GM19025 (cell line): ENCODE measurements at regions not wholly inside any gene's neighbourhood (a gene's known extent, or its start where the extent isn't known, plus 50 kb on each side); places are given as distances from the start of the nearest gene placed in this dataset.
"Not testable (repeated sequence)": the region's sequence is repeated elsewhere in the genome, so short reads cannot be mapped to it uniquely, and the experiment has no call there.

ENCODE experiments used
- ATAC-seq: cut with Tn5 transposase; IDR thresholded peaks from one replicate; pipeline ENCODE4 v1.9.1; 2021; ENCODE audit warnings: mild to moderate bottlenecking, low read depth, moderate library complexity; ENCODE audit not compliant: unreplicated experiment

- ATAC-seq = no peak
These were observed 123.3 kb downstream of the CCER1 start for GRCh38 chr12:90831712-90832111.

GRCh38 chr12:90829044-90829443, 125.9 kb downstream of the CCER1 start:
- no peak for ATAC-seq

GRCh38 chr12:90828621-90829020, 126.4 kb downstream of the CCER1 start:
- ATAC-seq = no peak

- ATAC-seq = no peak
These were observed 127.4 kb downstream of the CCER1 start for GRCh38 chr12:90827567-90827966.

GRCh38 chr12:90826036-90826435, 128.9 kb downstream of the CCER1 start:
- ATAC-seq = no peak

- no peak for ATAC-seq
These were observed 131.1 kb downstream of the CCER1 start for GRCh38 chr12:90823859-90824258.

- no peak for ATAC-seq
These were observed 135.3 kb downstream of the CCER1 start for GRCh38 chr12:90819709-90820108.

GRCh38 chr12:90816353-90817089, 138.5 kb downstream of the CCER1 start:
- no peak for ATAC-seq

GRCh38 chr12:90809940-90810339, 145.0 kb downstream of the CCER1 start:
- no peak for ATAC-seq

- no peak for ATAC-seq
These were observed 146.4 kb downstream of the CCER1 start for GRCh38 chr12:90808568-90808967.

GRCh38 chr12:90802727-90803126, 152.2 kb downstream of the CCER1 start:
- no peak for ATAC-seq

- ATAC-seq = no peak
These were observed 153.2 kb downstream of the CCER1 start for GRCh38 chr12:90801776-90802175.

- ATAC-seq = no peak
These were observed 160.8 kb downstream of the CCER1 start for GRCh38 chr12:90794212-90794611.

- not testable (repeated sequence) for ATAC-seq
These were observed 162.3 kb downstream of the CCER1 start for GRCh38 chr12:90792718-90793117.

- ATAC-seq = no peak
These were observed 163.5 kb downstream of the CCER1 start for GRCh38 chr12:90791445-90791844.

- ATAC-seq = no peak
These were observed 164.2 kb downstream of the CCER1 start for GRCh38 chr12:90790747-90791146.

- no peak for ATAC-seq
These were observed 181.5 kb downstream of the CCER1 start for GRCh38 chr12:90773491-90773890.

- ATAC-seq = no peak
These were observed 184.1 kb downstream of the CCER1 start for GRCh38 chr12:90770861-90771260.

GRCh38 chr12:90757957-90758356, 197.0 kb downstream of the CCER1 start:
- ATAC-seq = no peak

- ATAC-seq = no peak
These were observed 209.8 kb downstream of the CCER1 start for GRCh38 chr12:90745211-90745610.

GRCh38 chr12:90741611-90742010, 213.4 kb downstream of the CCER1 start:
- ATAC-seq = no peak

- no peak for ATAC-seq
These were observed 225.2 kb downstream of the CCER1 start for GRCh38 chr12:90729736-90730135.

- ATAC-seq = no peak
These were observed 242.3 kb downstream of the CCER1 start for GRCh38 chr12:90712671-90713070.
